HUES6 (cell line): ENCODE measurements at regions not wholly inside any gene's neighbourhood (a gene's known extent, or its start where the extent isn't known, plus 50 kb on each side); places are given as distances from the start of the nearest gene placed in this dataset.

ENCODE experiments used
- H3K27ac ChIP-seq: 2 replicates; pipeline ENCODE4 v1.7.0; 2013; ENCODE audit warnings: low read depth, mild to moderate bottlenecking, low read length, inconsistent platforms
- H3K27me3 ChIP-seq: 2 replicates; pipeline ENCODE4 v1.6.1; 2013; ENCODE audit warnings: low read length; ENCODE audit not compliant: control insufficient read depth, insufficient read depth
- H3K36me3 ChIP-seq: 2 replicates; pipeline ENCODE4 v1.6.1; 2013; ENCODE audit warnings: low read length; ENCODE audit not compliant: control insufficient read depth, insufficient read depth
- H3K4me1 ChIP-seq: 2 replicates; pipeline ENCODE4 v1.6.1; 2013; ENCODE audit warnings: low read length; ENCODE audit not compliant: control insufficient read depth, insufficient read depth
- H3K4me3 ChIP-seq: 2 replicates; pipeline ENCODE4 v1.5.1; 2013; ENCODE audit warnings: low read depth, low read length
- H3K9ac ChIP-seq: one replicate; pipeline ENCODE4 v1.6.1; 2013; ENCODE audit warnings: mild to moderate bottlenecking, low read length
- H3K9me3 ChIP-seq: 2 replicates; pipeline ENCODE4 v1.6.1; 2013; ENCODE audit warnings: low read depth, low read length; ENCODE audit not compliant: control insufficient read depth, insufficient read depth

DNA sequence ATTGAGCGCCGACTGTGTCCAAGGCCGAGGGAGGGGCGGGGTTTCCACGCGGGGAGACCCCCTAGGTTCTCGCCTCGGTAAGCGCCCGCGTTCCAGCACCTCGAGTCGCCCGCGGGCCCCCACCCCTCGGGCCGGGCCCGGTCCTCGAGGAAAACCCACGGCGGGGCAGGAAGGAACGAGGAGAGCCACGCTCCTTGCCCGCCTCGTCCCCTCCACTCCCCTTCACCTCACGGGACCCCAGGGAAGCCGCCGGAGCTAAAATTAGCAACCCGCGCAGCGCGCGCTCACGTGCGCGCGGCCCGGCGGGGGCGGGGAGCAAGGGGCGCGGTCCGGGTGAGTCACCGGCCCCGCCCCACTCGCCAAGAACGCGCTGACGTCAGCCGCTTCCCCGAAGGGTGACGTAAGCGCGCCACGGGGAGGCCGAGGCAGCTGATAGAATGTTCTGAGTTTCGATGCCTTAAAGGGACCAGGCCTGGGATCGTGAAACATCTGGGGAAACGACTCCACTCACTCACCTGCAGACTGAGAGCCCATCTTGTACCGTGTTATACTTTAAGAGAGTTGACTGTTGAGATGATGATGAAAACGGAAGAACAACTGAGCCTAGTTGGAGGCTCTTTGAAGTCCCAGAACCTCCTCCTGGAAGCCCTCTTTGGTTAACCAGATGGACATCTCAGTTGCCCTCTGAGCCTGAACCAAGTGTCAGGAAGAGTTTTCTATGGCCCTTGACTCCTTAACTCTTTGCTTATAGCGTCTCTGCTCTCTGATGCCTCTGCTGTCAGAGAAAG is 49.7 kb upstream of the ATF3 start:
- H3K4me3 ChIP-seq = peak overlapping the region; percentile 60
- peaks cover 3% of the 10 kb centered on the region for H3K9me3 ChIP-seq
- no peaks in the 10 kb centered on the region for H3K36me3 ChIP-seq
- H3K27ac ChIP-seq = peak overlapping the region; percentile 84; the same call in 1 of the 2 replicates
- H3K4me1 ChIP-seq = peaks cover 21% of the 10 kb centered on the region
- H3K9ac ChIP-seq = peak overlapping the region; percentile 89
- H3K27me3 ChIP-seq = no peaks in the 10 kb centered on the region; the same call in 1 of the 2 replicates
